ENCODE measurements at regions not wholly inside any gene's neighbourhood (a gene's known extent, or its start where the extent isn't known, plus 50 kb on each side); places are given as distances from the start of the nearest gene placed in this dataset.

GRCh38 chr3:186442162-186442561, 80.1 kb upstream of the DGKG start:
- Histone ChIP-seq H3K27me3 (ENCODE audit: control insufficient read depth in 2 of 2, insufficient read depth in 2 of 2, low read length in 2 of 2) (no peaks in the 10 kb centered on the region), H3K9me3 (replicated peaks; ENCODE audit: control insufficient read depth, insufficient read depth, low read length) (no peaks in the 10 kb centered on the region), H3K4me2 (ENCODE audit: insufficient read depth, low read length) (no peak overlapping the region), H3K27ac (ENCODE audit: insufficient read depth, low read depth, low read length) (no peak overlapping the region), H2AFZ (ENCODE audit: low read depth, low read length) (no peak overlapping the region), H3K4me1 (ENCODE audit: control insufficient read depth, extremely low read depth, insufficient read depth, low read length) (no peaks in the 10 kb centered on the region), H4K20me1 (replicated peaks; ENCODE audit: control insufficient read depth, extremely low read depth, insufficient read depth, low read length) (no peaks in the 10 kb centered on the region), H3K9me1 (replicated peaks; ENCODE audit: control insufficient read depth, extremely low read depth, insufficient read depth, low read length) (no peaks in the 10 kb centered on the region), H3K9ac (replicated peaks; ENCODE audit: extremely low read depth, insufficient read depth, low read length) (no peak overlapping the region), H3K79me2 (ENCODE audit: control insufficient read depth, insufficient read depth, low read length) (no peaks in the 10 kb centered on the region), H3K4me3 (replicated peaks in 1 of 3; ENCODE audit: insufficient read depth in 1 of 3, low read depth in 1 of 3, low read length in 3 of 3) (no peak overlapping the region), H3K36me3 (ENCODE audit: control insufficient read depth in 2 of 2, extremely low read depth in 1 of 2, insufficient read depth in 2 of 2, low read length in 2 of 2) (no peaks in the 10 kb centered on the region)
- FAIRE-seq (no peak), DNase-seq (ENCODE audit: low read depth, low spot score) (no peak)
- CTCF ChIA-PET = interaction anchor here (1.1 kb wide), 1 partner anchor 167 kb away, joined by 3 read pairs; no protein-coding TSS in a partner anchor
- TF ChIP-seq CTCF (IDR thresholded peaks at IDR 0.05; ENCODE audit: extremely low read depth in 1 of 2, insufficient read depth in 1 of 2, low read depth in 1 of 2, low read length in 2 of 2) (no peak), MYC (IDR thresholded peaks at IDR 0.05; ENCODE audit: low read depth, low read length) (no peak), JUN (IDR thresholded peaks at IDR 0.05; ENCODE audit: borderline replicate concordance, insufficient read depth, insufficient read length, low read depth) (no peak), MAX (IDR thresholded peaks at IDR 0.05; ENCODE audit: insufficient read depth, insufficient read length) (no peak), EZH2 (IDR thresholded peaks at IDR 0.05; ENCODE audit: borderline replicate concordance, low read depth, low read length, severe bottlenecking) (no peak), POLR2A (IDR thresholded peaks at IDR 0.05; ENCODE audit: low read depth, low read length) (no peak), GATA2 (IDR thresholded peaks at IDR 0.05; ENCODE audit: insufficient read depth, insufficient read length, low read depth, low read length) (no peak), FOS (IDR thresholded peaks at IDR 0.05; ENCODE audit: borderline replicate concordance, insufficient read depth, low read length) (no peak)
- dilution Hi-C loops (cut with MboI; ENCODE audit: extremely low pct_ligation_motif_present, low sequenced_read_pairs) = no loop called here
- POLR2A ChIA-PET = no interaction called here
- BruUV-seq (replicated peaks) = no TSS peak
- intact Hi-C loops (cut with micrococcal nuclease) = no loop called here
